T-helper 9 cell (primary cell): ENCODE measurements at regions not wholly inside any gene's neighbourhood (a gene's known extent, or its start where the extent isn't known, plus 50 kb on each side); places are given as distances from the start of the nearest gene placed in this dataset.

Source experiments
- DNase-seq: peaks from one replicate; pipeline ENCODE4 v3.0.0-alpha.2; 2020

DNA sequence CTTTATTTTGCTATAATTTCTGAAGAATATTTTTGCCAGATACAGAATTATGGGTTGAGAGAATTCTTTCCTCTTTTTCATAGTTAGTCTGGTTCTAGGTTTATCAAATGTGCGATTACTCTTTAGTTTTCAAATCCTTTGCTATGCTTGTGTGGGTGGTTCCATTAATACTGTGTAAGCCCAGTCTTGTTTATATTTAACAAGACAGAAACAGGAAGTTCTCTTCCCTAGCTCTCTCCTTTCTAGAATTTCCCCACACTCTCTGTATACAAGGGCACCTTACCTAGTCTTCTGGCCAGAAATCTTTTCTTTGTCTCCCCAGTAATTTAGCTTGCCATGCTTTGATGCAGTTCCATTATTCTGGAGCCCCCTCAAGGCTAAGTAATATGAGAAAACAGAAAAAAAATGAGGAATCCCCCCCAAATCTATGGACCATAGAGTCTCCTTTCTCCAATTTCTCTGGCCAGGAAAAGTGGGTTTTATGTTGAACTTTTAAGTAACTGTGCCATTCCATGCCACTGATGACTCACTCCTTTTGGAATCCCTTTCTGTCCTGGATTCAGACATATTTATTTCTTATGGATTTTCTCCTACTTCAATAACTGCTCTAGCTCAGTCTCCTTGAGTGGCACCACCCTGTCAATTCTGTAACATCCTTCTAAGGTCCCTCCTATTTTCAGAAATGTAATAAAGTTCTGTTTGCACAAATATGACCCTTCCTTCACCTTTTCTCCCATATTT, 1714.1 kb downstream of the EFNA5 start:
- DNase-seq, result no peak

DNA sequence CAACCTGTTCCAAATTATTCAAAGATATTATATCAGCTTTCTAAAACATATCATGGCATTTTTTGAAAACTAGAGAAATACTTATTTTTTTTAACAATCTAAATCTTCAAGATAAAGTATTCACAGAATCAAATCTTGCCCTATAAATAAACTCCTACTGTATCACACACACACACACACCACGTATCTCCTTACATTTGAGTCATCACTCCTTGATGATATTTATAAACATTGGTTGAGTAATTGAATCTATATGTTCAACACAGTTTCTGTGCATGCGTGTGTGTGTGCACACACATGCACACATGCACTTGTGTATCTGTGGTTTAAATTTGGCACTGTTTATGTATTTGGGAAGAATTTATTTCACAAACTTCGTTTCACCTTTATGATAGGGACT, 1716.4 kb downstream of the EFNA5 start:
- no peak for DNase-seq

- no peak for DNase-seq
Observed at GRCh38 chr5:105953616-105954015, 1717.1 kb downstream of the EFNA5 start.

GRCh38 chr5:105952875-105953274, 1717.9 kb downstream of the EFNA5 start:
- DNase-seq, result no peak

DNA sequence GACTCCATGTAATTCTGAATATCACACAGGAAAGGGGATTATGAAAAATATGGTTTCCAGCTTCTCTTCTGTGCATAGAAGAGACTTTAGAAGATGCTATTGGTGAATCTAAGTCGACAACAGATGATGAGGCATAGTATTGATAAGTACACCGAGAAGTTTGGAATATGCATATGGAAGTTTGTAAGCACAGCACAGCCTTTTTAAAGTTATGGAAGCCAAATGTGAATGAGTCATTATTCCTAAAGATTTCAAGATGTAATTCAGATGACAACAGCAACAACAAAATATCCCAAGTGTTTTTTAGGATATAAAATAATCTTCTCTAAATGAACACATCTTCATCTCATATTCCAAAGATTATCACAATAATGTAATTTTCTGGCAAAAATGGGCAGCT, 1723.3 kb downstream of the EFNA5 start:
- DNase-seq, result no peak

- DNase-seq, result no peak
Observed at GRCh38 chr5:105945203-105945972, 1725.3 kb downstream of the EFNA5 start.

GRCh38 chr5:105940181-105940580, 1730.6 kb downstream of the EFNA5 start:
- no peak for DNase-seq

- DNase-seq, result no peak
Observed at GRCh38 chr5:105934171-105934570, 1736.6 kb downstream of the EFNA5 start.

GRCh38 chr5:105931881-105932421, 1738.8 kb downstream of the EFNA5 start:
- no peak for DNase-seq

DNA sequence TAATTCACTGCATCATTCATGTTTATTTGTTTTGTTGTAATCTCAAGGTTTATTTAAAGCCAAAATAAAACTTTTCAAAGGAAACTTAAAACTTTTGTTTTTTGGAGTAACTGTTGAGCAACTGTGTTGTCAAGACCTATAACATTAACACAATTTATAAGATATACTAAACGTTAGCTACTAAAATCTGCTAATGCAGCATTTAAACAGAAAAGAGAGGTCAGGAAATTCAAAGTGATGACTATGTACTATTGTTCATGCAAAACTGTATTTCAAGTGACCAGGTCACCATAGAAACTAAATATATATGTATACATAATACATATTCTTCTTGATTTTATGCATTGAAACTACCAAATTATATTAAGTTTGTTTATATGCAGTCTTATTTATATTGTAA, 1740.9 kb downstream of the EFNA5 start:
- DNase-seq, result no peak

DNA sequence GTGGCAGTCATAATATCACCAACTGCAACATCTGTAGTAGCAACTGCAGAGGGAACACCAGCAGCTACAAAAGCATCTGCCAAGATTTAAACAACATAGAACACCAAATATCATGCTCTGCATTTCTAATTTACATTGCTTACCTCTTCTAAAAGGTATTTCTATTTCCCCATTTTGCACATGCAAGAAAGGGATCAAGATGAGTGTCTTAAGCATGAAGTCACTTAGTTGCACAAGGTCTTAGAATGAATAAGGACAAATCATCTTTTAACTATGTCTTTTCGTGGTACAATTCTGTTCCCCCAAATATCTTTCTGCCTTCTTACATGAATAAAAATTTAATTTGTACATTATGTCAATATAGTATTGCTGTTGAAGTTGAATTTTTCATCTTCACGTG, 1746.4 kb downstream of the EFNA5 start:
- no peak for DNase-seq

DNA sequence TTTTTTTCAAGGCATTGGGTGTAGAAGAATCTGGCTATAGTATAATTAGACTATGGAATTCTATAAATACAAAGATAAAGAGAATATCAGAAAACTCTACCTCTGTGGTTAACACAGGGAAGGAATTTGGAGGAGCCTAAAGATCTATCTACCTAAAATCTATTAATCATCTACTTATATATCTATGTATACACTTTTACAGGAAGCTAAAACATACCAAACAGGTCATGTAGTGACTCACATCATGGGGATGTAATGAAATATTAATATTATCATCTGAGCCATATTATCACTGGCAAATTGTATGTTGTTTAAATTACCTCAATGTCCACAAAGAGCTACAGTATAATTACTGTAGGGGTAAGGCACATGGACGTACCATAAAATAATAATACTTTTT, 1748.2 kb downstream of the EFNA5 start:
- no peak for DNase-seq

- no peak for DNase-seq
Observed at GRCh38 chr5:105922080-105922479, 1748.7 kb downstream of the EFNA5 start.

GRCh38 chr5:105917189-105917588, 1753.5 kb downstream of the EFNA5 start:
- no peak for DNase-seq

DNA sequence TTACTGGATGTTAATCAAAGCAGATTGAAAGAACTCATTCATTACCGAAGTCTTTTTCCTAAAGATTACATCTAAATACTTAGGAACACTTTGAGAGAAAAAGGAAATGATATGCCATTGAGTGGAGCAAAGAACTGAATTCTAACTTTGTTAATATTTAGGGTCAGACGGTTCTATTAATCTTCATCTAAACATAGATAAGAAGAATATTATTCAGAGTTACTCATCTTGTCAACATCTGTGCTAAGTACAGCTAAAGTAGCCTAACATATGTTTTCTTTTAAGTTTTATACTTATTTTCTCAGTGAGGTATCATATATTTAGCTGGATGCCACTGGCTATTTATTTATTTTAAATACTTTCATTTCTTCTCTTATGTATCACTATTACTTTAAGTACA, 1763.7 kb downstream of the EFNA5 start:
- no peak for DNase-seq

- DNase-seq, result no peak
Observed at GRCh38 chr5:105905392-105905791, 1765.3 kb downstream of the EFNA5 start.

DNA sequence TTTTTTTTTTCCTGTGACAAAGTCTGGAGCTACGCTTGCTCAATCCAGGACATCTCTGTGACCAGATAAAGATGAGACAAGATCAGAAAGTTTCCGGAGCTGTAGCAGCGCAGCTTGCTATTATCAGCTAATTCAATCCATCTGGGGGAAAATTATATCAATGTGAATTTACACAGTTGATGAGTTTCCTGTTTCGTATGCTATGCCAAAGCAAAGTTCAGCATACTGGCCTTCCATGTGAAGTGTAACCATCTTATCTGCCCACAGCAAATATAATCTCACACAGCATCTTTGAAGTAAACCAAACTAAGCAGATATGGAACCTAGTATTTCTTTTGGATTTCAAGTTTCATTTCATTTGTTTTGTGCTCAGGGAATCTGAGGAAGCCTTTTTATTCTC, 1767.7 kb downstream of the EFNA5 start:
- DNase-seq, result no peak

DNA sequence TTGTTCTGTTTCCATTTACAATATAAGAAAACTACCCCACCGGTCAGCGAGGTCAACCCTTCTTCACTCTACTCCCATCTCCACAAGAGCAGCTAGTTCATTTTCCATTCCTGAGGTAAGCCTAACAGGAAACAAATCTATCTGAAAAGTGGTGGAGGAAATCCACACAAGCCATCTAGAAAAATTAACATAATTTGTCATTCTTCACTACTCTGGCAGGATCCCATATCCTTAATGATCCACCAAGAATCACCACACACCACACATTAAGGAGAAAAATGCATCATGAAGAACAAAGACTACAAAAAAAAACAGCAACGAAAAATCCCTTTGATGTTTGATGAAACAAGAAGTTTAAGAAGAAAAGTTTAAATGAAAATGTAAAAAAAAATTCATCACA, 1771.0 kb downstream of the EFNA5 start:
- no peak for DNase-seq

DNA sequence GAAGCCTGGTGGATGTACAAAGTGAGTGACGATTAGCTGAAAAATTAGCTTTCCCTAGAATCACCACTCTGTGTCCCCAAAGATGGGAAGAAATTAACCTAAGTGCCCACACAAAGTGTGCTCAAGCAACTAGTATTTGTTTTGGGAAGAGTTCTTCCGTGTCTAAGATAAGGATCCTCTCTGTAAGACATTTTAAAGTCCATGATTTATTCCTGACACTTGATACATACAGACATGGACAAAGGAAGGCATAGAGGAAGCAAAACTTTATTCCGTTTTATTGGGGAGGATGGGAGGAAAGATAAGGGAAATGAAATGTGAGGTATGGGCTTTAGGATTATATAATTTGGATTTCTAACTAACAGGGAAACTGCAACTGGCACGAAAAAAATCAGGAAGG, 1772.6 kb downstream of the EFNA5 start:
- DNase-seq, result no peak

- no peak for DNase-seq
Observed at GRCh38 chr5:105885266-105885665, 1785.5 kb downstream of the EFNA5 start.

GRCh38 chr5:105882956-105883481, 1787.7 kb downstream of the EFNA5 start:
- no peak for DNase-seq

DNA sequence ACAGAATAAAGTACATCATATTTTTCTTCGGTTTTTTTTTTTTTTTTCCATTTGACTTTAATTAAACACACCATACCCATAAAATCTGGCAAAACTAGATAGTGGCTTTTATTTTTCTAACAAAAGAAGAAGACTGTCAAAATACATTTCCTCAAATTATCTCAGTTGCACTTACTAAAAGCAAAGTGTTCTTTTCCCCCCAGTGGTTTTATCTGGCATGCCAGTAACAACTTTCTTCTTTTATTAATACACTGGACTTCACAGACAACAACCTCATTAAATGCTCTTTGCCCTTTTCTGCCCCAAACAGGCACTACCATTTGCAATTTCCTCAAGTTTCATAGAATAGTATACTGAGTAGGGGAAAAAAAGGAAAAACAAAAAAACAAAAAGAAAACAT, 1792.3 kb downstream of the EFNA5 start:
- no peak for DNase-seq

DNA sequence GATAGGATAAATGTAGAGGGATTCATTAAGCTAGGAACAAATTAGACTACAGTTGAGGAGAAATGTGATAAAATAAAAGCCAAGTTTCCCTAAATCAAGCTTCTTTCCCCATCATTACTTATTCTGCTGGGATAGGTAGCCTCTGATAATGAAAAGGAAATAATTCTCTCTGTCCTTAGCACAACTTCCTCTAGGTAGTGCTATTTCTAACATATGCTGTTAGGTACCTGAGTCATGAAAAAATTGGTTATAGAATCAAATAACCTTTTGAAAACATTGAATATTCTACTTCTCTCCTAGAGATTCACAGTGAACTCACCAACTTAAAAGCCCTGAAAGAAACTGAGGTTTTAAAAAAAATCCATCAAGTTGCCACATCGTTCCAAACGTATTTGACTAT, 1793.1 kb downstream of the EFNA5 start:
- no peak for DNase-seq

DNA sequence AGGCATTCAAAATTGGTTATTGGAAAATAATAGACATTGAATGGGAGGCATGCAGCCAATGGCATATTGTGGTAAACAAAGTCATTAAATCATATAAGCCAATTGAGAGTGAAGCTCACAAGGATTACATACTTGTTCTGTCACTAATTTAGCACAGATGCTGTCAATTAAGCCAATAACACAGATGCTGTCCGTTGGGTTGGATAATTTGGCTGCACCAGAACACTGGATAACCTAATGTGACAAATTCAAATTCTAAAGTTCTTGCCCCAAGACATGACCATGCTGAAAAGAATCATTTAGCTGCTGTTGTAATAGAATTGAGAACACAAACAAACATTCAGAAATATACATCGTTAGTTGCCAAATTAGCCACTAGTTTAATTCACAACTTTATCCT, 1796.4 kb downstream of the EFNA5 start:
- no peak for DNase-seq
